BLaER1 (cell line): ENCODE measurements at regions not wholly inside any gene's neighbourhood (a gene's known extent, or its start where the extent isn't known, plus 50 kb on each side); places are given as distances from the start of the nearest gene placed in this dataset.

Experiments
- H3K27ac ChIP-seq: shearing (Covaris generic); formaldehyde crosslinking; 2 replicates; pipeline ENCODE4 v1.8.1; 2022
- H3K27me3 ChIP-seq: shearing (Covaris generic); formaldehyde crosslinking; 2 replicates; pipeline ENCODE4 v1.8.1; 2022
- H3K36me3 ChIP-seq: shearing (Covaris generic); formaldehyde crosslinking; 2 replicates; pipeline ENCODE4 v1.8.1; 2022
- H3K4me1 ChIP-seq: shearing (Covaris generic); formaldehyde crosslinking; 2 replicates; pipeline ENCODE4 v1.8.1; 2022
- H3K4me2 ChIP-seq: shearing (Covaris generic); formaldehyde crosslinking; 2 replicates; pipeline ENCODE4 v1.8.1; 2022
- H3K4me3 ChIP-seq: shearing (Covaris generic); formaldehyde crosslinking; 2 replicates; pipeline ENCODE4 v1.8.1; 2022
- H3K9ac ChIP-seq: shearing (Covaris generic); formaldehyde crosslinking; 2 replicates; pipeline ENCODE4 v1.8.1; 2022
- H3K9me3 ChIP-seq: shearing (Covaris generic); formaldehyde crosslinking; 2 replicates; pipeline ENCODE4 v1.8.1; 2022
- H4K20me1 ChIP-seq: shearing (Covaris generic); formaldehyde crosslinking; 2 replicates; pipeline ENCODE4 v1.8.1; 2022
- Cebpa-rat ChIP-seq: shearing (Covaris generic); IDR thresholded peaks from 2 replicates; pipeline ENCODE4 v1.8.1; 2022

DNA sequence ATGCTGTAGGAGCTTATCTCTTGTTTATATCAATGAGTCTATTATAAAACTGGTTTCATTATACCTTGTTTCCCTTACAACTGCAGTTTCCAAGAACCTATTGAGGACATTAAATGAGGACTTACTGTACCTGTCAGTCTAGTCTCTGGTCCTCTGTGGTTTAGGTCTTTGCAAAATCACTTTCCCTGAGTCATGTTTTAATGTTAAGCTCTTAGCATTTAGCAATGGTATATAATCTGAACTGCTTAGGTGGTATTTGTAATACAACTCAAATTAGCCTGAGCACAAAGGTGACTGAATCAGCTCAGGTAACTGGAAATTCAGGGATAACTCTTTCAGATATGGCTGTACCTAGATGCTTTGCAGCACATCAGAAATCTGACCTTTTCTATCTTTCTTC lies 418.3 kb upstream of the SPRED2 start:
- Histone ChIP-seq H3K4me1 (no peaks in the 10 kb centered on the region), H3K27me3 (no peaks in the 10 kb centered on the region), H3K27ac (no peak overlapping the region), H4K20me1 (no peaks in the 10 kb centered on the region), H3K36me3 (no peaks in the 10 kb centered on the region), H3K9me3 (no peaks in the 10 kb centered on the region), H3K9ac (no peak overlapping the region), H3K4me2 (no peak overlapping the region), H3K4me3 (no peak overlapping the region)
- no peak for TF ChIP-seq Cebpa-rat

- Histone ChIP-seq H3K36me3 (no peaks in the 10 kb centered on the region), H4K20me1 (no peaks in the 10 kb centered on the region), H3K27ac (no peak overlapping the region), H3K4me1 (no peaks in the 10 kb centered on the region), H3K9me3 (peaks cover 2% of the 10 kb centered on the region), H3K4me2 (no peak overlapping the region), H3K4me3 (no peak overlapping the region), H3K27me3 (no peaks in the 10 kb centered on the region), H3K9ac (no peak overlapping the region)
- TF ChIP-seq Cebpa-rat = no peak
Observed at GRCh38 chr2:65846989-65847678, 414.7 kb upstream of the SPRED2 start.

GRCh38 chr2:65845442-65846182 lies 413.2 kb upstream of the SPRED2 start:
- Histone ChIP-seq H4K20me1 (no peaks in the 10 kb centered on the region), H3K27ac (no peak overlapping the region), H3K36me3 (no peaks in the 10 kb centered on the region), H3K9me3 (peaks cover 6% of the 10 kb centered on the region), H3K4me1 (no peaks in the 10 kb centered on the region), H3K9ac (no peak overlapping the region), H3K4me3 (no peak overlapping the region), H3K27me3 (no peaks in the 10 kb centered on the region), H3K4me2 (no peak overlapping the region)
- TF ChIP-seq Cebpa-rat = no peak

- Histone ChIP-seq H3K36me3 (no peaks in the 10 kb centered on the region), H3K9me3 (peaks cover 6% of the 10 kb centered on the region), H3K4me2 (no peak overlapping the region), H3K27ac (no peak overlapping the region), H3K4me1 (no peaks in the 10 kb centered on the region), H3K27me3 (no peaks in the 10 kb centered on the region), H3K9ac (no peak overlapping the region), H4K20me1 (no peaks in the 10 kb centered on the region), H3K4me3 (no peak overlapping the region)
- TF ChIP-seq Cebpa-rat = no peak
Observed at GRCh38 chr2:65842104-65842503, 409.7 kb upstream of the SPRED2 start.

DNA sequence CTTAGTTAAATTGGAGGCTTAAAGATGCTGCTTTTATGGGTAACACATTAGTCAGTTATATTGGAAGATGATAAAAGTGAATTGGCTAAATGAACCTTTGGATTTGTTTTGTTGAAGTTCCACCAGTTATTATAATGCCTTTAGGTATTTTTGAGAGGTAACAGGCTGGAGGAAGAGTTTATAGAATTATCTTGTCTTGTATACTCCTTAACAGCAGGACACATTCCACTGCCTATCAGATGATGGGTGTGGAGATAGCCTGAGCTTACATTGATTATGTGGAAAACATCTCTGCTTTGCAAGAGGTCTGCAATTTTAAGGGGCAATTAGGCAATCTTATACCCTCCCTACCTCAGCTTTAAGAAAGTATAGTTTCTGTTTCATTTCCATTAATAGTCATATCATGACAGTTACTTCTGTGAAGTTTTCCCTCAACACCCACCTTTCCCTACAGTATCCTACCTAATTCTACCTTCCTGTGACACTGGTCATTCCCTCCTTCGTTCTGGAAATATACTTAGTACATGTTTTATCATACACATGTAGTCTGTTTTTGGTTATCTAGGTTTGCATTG lies 403.7 kb upstream of the SPRED2 start:
- no peaks in the 10 kb centered on the region for H4K20me1 ChIP-seq
- H3K27ac ChIP-seq = no peak overlapping the region
- H3K9ac ChIP-seq = no peak overlapping the region
- H3K9me3 ChIP-seq = no peaks in the 10 kb centered on the region
- no peaks in the 10 kb centered on the region for H3K27me3 ChIP-seq
- TF ChIP-seq Cebpa-rat = no peak
- H3K4me3 ChIP-seq = no peak overlapping the region
- H3K4me2 ChIP-seq = no peak overlapping the region
- H3K36me3 ChIP-seq = no peaks in the 10 kb centered on the region
- no peaks in the 10 kb centered on the region for H3K4me1 ChIP-seq

GRCh38 chr2:65834771-65835475 lies 402.5 kb upstream of the SPRED2 start:
- Histone ChIP-seq H3K4me3 (no peak overlapping the region), H3K27ac (no peak overlapping the region), H3K9ac (no peak overlapping the region)

GRCh38 chr2:65834062-65834461 lies 401.7 kb upstream of the SPRED2 start:
- Histone ChIP-seq H4K20me1 (no peaks in the 10 kb centered on the region), H3K9ac (no peak overlapping the region), H3K27ac (no peak overlapping the region), H3K4me2 (no peak overlapping the region), H3K9me3 (no peaks in the 10 kb centered on the region), H3K4me3 (no peak overlapping the region), H3K27me3 (no peaks in the 10 kb centered on the region), H3K4me1 (no peaks in the 10 kb centered on the region), H3K36me3 (no peaks in the 10 kb centered on the region)
- TF ChIP-seq Cebpa-rat = no peak

More at GRCh38 chr2:65834771-65835475, 402.5 kb upstream of the SPRED2 start:
- H3K36me3 ChIP-seq = no peaks in the 10 kb centered on the region
- H3K9me3 ChIP-seq = no peaks in the 10 kb centered on the region
- no peaks in the 10 kb centered on the region for H3K27me3 ChIP-seq
- TF ChIP-seq Cebpa-rat = no peak
- H3K4me2 ChIP-seq = no peak overlapping the region
- H4K20me1 ChIP-seq = no peaks in the 10 kb centered on the region
- no peaks in the 10 kb centered on the region for H3K4me1 ChIP-seq

GRCh38 chr2:65831509-65831908 lies 399.1 kb upstream of the SPRED2 start:
- H3K4me1 ChIP-seq = no peaks in the 10 kb centered on the region
- no peak overlapping the region for H3K4me3 ChIP-seq
- H4K20me1 ChIP-seq = no peaks in the 10 kb centered on the region
- TF ChIP-seq Cebpa-rat = no peak
- no peaks in the 10 kb centered on the region for H3K27me3 ChIP-seq
- no peak overlapping the region for H3K4me2 ChIP-seq
- no peak overlapping the region for H3K27ac ChIP-seq
- no peaks in the 10 kb centered on the region for H3K9me3 ChIP-seq
- H3K9ac ChIP-seq = no peak overlapping the region
- H3K36me3 ChIP-seq = no peaks in the 10 kb centered on the region

DNA sequence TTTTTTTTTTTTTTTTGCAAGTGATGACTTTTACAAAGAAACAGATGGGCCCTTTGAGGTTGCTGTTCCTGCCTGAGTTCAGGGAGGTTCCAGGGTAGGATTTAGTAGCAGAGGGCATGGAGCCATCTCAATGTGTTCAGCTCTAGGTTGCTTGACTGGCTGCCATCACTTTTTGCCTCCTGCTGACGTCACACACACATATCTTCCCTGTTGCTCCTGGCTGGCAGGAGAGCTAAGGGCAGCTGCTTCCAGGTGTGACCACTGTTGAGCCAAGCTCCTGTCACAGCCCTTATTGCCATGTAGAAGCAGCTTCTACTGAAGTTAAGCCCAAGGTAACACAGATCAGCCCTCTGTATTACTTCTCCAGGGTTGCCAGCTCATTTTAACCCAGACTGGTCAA lies 394.2 kb upstream of the SPRED2 start:
- no peaks in the 10 kb centered on the region for H4K20me1 ChIP-seq
- H3K4me2 ChIP-seq = no peak overlapping the region
- H3K9ac ChIP-seq = no peak overlapping the region
- no peaks in the 10 kb centered on the region for H3K36me3 ChIP-seq
- no peak for TF ChIP-seq Cebpa-rat
- no peak overlapping the region for H3K27ac ChIP-seq
- H3K27me3 ChIP-seq = no peaks in the 10 kb centered on the region
- no peaks in the 10 kb centered on the region for H3K4me1 ChIP-seq
- H3K9me3 ChIP-seq = no peaks in the 10 kb centered on the region
- H3K4me3 ChIP-seq = no peak overlapping the region

DNA sequence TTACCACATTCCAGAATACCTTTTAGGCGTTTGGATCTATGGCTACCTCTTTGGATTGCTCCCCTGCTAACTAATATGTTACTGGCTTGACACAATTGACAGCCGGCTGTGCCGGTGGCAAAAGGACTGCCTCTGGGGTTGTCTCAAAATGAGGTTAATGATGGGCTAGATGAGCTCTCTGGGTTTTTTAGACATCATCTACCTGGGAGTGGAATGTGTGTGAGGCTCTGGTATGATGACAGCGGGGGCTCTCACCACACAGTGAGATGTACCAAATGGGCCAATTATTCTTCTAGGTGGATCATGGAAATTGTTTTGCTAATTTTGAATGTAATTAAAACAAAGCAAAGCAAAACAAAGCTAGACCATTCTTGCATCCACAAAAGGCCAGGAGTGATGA lies 391.1 kb upstream of the SPRED2 start:
- no peak overlapping the region for H3K4me2 ChIP-seq
- no peak for TF ChIP-seq Cebpa-rat

More for the DNA sequence above, 391.1 kb upstream of the SPRED2 start:
- H3K9me3 ChIP-seq = no peaks in the 10 kb centered on the region
- no peaks in the 10 kb centered on the region for H3K36me3 ChIP-seq
- no peaks in the 10 kb centered on the region for H3K27me3 ChIP-seq
- H4K20me1 ChIP-seq = no peaks in the 10 kb centered on the region
- H3K4me1 ChIP-seq = no peaks in the 10 kb centered on the region
- no peak overlapping the region for H3K9ac ChIP-seq
- no peak overlapping the region for H3K27ac ChIP-seq
- no peak overlapping the region for H3K4me3 ChIP-seq
